HG03280 (cell line): ENCODE measurements at regions not wholly inside any gene's neighbourhood (a gene's known extent, or its start where the extent isn't known, plus 50 kb on each side); places are given as distances from the start of the nearest gene placed in this dataset.
"Not testable (repeated sequence)": the region's sequence is repeated elsewhere in the genome, so short reads cannot be mapped to it uniquely, and the experiment has no call there.

Source experiments
- ATAC-seq: cut with Tn5 transposase; IDR thresholded peaks from one replicate; pipeline ENCODE4 v1.9.1; 2021; ENCODE audit warnings: mild to moderate bottlenecking, moderate library complexity; ENCODE audit not compliant: unreplicated experiment

- no peak for ATAC-seq
These were observed 265.6 kb upstream of the TCERG1L start for GRCh38 chr10:131577178-131577555.

DNA sequence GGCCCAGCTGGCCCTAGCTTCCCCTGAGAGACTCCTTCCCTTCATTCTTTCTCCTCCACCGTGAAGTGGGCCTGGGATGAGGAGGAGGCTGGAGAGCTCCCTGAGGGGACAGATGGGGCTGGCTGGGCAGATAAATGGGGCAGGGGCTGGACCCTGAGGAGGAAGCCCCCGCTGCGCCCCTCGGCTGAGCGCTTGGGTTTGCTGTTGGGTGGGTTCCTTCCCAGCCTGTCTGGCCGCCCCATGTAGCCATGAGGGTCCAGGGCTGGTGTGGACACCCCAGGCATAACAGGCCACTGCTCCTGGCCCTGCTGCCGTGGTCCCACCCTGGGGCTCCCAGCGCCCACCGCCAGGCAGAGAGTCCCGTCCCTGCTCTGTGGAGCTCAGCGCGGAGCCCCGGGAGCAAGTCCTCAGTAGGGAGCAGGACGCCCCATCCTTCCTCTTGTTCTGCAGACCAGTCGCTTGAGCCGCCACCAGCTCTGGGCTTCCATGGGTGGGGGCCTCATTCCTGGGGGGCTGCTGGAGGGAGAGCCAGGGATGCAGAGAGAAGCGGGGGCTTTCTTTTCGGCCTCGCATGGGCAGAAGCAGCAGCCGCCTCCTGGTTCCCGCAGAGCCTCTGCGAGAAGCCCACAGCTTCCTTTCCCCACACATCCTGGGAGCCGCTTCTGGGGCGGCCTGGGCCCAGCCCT, 266.4 kb upstream of the TCERG1L start:
- ATAC-seq = no peak

DNA sequence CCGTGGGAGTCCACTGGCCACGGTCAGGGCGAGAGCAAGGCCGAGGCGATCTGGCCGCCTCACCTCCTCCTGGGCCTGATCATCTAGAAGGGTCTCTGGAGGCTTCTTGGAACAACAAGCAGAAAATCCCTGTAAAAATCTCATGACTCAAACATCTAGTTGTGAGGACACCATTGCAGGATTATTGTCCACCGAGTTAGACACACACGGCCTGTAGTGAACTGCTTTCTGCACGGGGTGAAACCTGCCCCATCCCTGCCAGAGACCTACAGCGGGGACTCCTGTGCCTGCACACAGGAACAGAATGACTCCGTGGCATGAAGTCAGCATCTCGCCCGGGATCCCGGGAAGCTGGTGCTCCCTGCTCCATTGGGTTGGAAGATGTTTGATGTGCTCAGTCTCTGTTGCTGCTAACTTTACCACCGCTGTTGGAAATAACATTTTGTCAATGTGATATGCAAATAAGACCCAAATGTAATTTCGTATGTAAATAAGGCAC, 267.0 kb upstream of the TCERG1L start:
- no peak for ATAC-seq

DNA sequence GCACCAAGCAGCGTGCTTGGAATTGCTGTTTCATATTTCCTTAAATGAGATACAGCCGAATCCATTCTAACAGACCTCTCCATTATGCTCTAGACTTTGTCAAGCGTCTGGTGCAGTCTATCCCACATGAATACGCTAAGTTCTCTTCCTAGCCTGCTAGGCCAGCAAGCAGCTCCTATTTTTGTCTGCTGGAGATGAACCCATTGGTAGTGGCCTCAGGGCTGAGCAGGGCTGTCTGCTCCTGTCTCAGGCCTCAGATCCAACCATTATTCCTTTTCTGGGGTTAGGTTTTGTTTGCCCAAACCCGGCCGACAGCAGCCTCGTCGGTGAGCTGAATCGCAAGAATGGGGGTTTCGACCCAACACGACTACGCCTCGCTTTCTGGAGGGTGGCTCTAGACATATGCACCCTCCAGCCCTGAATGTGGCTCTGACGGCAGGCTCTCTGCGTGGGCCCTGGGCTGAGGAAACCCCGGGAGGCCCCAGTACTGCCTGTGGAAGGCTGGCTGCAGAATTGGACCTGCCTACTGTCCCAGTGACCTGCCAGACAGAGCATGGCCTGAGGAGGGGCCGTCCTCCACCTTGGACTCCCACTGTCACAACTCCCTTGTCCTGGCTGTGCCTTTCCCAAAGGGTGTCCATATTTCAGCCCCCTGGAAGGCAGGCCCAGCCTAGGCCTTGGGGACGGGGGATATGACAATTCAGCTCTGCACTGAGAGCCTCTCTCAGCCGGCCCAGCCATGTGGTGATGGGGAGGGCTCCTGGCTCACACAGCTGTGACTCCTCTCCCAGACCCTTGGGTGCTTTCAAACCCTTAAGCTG, 267.9 kb upstream of the TCERG1L start:
- ATAC-seq = no peak

- ATAC-seq = no peak
These were observed 268.6 kb upstream of the TCERG1L start for GRCh38 chr10:131580076-131580652.

DNA sequence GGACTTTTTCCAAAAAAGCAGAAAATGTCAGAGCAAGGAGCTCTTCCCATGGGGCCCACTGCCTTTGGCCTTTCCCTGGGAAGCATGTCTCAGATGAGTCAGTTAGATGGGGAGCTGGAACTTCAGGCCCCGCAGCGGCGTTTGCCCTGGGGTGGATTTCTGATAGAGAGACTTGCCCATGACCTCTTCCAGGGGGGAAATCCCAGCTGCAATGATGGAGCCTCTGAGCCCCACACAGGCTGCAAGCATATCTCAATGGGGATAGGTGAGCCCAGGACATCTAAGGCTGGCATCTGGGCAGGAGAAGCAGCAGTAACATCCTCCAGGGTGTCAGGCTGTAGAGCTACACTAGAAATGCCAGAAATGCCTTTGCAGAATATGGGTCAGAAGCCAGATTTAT, 269.2 kb upstream of the TCERG1L start:
- no peak for ATAC-seq

DNA sequence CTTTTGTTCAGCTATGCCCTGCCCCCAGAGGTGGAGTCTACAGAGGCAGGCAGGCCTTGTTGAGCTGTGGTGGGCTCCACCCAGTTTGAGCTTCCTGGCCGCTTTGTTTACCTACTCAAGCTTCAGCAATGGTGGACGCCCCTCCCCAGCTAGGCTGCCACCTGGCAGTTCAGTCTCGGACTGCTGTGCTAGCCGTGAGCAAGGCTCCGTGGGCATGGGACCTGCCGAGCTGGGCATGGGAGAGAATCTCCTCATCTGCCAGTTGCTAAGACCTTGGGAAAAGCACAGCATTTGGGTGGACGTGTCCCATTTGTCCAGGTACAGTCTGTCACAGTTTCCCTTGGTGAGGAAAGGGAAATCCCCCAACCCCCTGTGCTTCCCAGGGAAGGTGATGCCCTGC, 270.0 kb upstream of the TCERG1L start:
- ATAC-seq = not testable (repeated sequence)

GRCh38 chr10:131584287-131584686, 272.8 kb upstream of the TCERG1L start:
- ATAC-seq = no peak

DNA sequence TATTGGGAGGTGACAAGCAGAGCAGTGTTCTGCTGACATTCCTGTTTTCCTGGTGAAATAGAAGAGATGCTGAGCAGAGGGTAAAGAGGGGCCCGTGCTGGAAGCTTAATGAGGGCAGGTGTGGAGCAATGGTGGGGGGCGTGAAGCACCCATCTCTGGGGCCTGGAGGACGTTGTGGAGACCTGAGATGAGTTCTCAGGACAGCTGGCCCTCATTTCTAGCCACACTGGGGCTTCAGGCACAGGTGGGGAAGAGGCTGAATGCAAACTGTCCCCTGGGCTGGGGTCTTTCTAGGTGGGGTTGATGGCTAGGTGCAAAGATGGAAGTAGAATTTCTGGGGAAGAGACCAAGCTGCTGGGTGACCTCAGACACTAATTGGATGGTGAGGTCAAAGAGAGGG, 274.2 kb upstream of the TCERG1L start:
- no peak for ATAC-seq

GRCh38 chr10:131586958-131587357, 275.4 kb upstream of the TCERG1L start:
- no peak for ATAC-seq

- no peak for ATAC-seq
These were observed 276.6 kb upstream of the TCERG1L start for GRCh38 chr10:131587976-131588680.

- no peak for ATAC-seq
These were observed 277.2 kb upstream of the TCERG1L start for GRCh38 chr10:131588704-131589220.

DNA sequence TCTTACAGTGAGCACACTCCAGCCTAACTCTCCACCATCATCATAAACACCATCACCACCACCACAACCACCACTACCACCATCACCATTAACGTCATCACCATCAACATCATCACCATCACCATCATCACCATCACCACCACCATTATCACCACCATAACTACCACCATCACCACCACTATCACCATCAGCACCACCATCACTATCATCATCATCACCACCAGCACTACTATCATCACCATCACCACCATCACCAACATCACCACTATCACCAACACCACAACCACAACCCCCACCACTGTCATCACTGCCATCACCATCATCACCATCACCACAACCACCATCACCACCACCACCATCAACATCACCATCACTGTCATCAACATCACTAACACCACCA, 279.0 kb upstream of the TCERG1L start:
- ATAC-seq = no peak

DNA sequence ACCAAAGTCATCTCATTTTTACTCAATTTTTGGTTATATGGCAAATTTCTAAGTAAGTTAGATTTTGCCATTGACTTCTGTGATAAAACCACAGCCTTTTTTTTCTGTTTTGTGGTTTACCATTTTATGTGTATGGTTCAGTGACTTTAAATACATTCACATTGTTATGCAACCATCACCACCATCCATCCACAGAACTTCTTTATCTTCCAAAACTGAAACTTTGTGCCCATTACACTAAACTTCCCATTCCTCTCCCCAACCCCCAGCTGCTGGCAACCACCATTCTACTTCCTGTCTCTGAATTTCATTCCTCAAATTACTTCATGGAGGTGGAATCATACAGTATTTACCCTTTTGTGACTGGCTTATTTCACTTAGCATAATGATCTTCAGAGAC, 280.4 kb upstream of the TCERG1L start:
- no peak for ATAC-seq

GRCh38 chr10:131609176-131609575, 291.6 kb upstream of the PPP2R2D start:
- no peak for ATAC-seq

- no peak for ATAC-seq
These were observed 285.7 kb upstream of the PPP2R2D start for GRCh38 chr10:131615150-131615549.

DNA sequence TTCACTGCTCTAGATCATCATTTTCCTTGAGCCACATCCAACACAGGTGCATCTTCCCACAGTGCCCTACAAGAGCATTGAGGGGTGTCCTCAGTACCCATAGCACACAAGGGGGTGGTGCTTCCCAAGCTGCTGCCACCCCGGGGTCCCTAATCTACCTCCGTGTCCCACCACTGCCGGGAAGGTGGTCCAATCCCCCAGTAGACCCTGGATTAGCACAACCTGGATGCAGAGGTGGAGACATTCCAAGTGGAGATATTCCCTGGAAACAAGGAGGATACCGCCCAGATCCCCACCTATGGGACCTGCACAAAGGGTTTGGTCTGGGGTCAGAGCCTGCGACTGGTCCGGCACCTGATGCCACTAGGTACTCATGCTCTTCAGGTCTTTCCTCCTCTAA, 284.8 kb upstream of the PPP2R2D start:
- ATAC-seq = no peak

- no peak for ATAC-seq
These were observed 283.5 kb upstream of the PPP2R2D start for GRCh38 chr10:131617113-131617858.

- ATAC-seq = no peak
These were observed 282.1 kb upstream of the PPP2R2D start for GRCh38 chr10:131618587-131619267.

GRCh38 chr10:131620314-131620713, 280.5 kb upstream of the PPP2R2D start:
- no peak for ATAC-seq
